NCI-H226 (cell line): ENCODE measurements at regions not wholly inside any gene's neighbourhood (a gene's known extent, or its start where the extent isn't known, plus 50 kb on each side); places are given as distances from the start of the nearest gene placed in this dataset.

Experiments
- DNase-seq: peaks from one replicate; pipeline ENCODE4 v3.0.0-alpha.2; 2015

DNA sequence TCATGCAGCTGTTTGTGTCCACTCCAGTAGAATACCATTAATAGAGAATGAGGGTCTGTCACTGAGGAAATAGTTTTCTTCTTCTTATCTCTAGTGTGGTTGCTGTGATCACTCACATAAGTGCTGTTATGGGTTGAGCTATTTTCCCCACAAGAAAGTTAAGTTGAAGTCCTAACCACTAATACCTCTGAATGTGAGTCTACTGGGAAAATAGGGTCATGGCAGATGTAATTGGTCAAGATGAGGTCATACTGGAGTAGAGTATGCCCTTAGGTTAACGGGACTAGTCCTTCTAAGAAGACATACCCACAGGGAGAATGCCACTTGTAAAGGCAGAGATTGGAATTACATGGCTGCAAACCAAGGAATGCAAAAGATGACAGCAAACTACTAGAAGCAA is 70.5 kb upstream of the COL24A1 start:
- DNase-seq, result peak; percentile 64

DNA sequence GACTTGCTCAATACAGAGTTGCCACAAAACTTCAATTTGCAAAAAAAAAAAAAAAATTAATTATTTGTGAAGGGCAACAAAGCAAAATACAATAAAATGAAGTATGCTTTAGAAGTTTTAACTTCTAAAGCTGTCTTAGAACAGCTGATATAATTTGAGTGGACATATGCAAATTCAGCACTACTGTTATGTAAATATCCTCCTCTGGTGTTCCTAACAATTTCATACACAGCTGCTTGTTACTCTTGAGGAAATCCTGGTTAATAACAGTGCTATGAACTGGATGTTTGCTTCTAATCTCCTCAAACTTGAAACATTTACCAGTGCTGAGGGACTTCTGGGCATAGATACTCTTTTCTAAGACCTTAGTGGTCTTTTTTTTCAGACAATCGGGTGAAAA is 69.6 kb upstream of the COL24A1 start:
- DNase-seq, result no peak

DNA sequence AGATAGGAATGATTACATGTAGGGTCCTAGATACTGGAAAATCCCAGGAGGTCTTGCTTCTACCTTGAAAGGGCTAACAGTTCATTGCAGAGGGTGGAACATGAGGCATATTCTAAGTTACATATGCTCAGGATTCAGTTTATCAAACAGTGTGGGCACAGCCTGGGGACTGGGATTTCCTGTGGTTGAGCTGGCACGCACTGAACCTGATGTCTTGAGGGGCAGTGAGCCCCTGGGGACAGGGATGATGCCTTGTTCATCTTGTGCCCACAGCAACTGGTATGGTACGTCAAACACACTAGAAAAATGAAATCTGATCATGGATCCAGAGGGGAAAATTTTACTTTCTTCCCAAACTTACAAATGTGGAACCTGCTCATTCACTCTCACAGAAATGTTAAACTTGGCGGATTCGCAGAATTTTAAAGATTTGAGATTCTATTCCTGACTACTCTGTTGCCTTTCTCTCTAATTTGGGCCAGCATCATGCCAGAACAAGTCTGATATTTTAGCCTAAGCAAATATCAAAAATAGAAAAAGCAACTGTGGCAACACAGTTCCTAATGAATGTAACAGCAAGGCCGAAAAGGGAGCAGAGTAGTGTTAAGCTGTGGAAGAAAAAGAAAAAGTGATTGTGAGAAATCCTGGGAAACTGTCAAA is 68.2 kb upstream of the COL24A1 start:
- no peak for DNase-seq

DNA sequence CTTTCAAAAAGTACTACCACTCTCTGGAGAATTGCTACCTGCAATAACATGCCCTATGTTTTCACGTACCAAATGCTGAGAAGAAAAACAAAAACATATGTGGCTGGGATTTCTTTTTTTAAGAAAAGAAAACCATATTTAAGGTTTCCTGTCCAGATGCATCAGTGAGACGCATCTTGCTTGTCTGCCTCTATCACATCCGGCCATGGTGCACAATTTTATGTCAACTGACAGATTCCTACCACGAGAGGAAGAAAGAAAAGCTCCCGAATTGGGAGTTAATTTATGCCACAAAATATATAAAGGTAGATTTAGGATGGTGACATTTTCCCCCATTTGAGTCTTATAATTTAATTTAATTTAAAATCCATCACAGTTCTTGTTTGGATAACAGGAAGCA is 62.3 kb upstream of the COL24A1 start:
- no peak for DNase-seq

DNA sequence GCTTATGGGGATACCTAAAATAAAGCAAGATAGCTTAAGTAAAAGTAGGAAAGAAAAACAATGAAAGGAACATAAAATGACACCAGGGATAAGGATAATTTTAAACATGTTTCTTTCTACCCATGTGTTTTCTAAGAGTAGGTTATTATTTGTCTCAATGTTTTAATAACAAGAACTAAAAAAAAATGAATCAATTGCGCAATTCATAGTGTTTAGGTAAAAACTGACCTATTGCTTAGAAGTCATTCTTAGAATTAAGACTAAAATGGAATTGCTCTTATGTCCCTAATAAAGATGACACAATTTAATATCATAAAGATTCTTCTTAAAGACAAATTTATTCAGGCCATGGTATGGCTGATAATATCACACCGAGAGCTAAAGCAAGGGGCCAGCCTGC is 58.0 kb upstream of the COL24A1 start:
- DNase-seq, result no peak

DNA sequence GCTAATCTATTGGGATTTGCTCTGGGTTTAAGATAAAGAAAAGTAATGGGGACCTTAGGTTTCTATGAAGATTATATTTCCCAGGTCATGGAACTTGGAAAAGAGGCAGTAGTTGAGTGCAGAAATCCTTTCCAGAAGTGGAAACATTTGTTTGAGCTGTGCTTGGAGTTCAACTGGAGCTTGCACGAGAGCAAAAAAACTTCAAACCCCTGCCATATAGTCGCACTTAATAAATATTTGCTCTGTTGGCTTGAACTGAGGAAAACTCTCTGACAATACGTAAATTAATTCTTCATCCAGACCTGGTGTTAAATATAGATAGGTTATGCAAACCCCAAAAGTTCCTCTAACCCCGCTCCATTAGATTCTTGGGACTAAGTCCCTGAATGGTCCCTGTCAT is 52.8 kb upstream of the COL24A1 start:
- no peak for DNase-seq

DNA sequence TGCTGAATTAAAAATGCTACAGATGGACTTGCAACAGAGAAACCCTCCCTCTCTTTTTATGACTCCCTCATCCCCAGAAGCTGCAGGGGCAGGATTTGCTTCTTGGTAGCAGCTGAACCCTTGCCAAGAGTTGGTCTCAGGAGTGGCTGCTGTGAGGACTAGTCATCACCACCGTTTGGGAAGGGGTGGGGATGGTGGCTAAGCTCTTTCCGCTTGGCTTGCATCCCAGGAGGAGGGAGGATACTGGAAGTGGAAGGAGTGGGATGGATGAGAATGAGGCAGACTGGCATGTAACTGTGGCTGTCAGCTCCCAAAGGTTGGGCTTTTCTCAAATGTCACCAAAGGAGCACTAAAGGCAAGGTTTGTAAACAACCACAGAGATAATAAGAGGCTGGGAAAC is 50.8 kb upstream of the COL24A1 start:
- DNase-seq, result peak; percentile 94
